GM23338 (cell line): ENCODE measurements at regions not wholly inside any gene's neighbourhood (a gene's known extent, or its start where the extent isn't known, plus 50 kb on each side); places are given as distances from the start of the nearest gene placed in this dataset.

Experiments
- ATAC-seq: fragments of 200-7000 bp; cut with Tn5 transposase; 3 replicates; pipeline ENCODE4 v1.9.1; 2020
- DNase-seq: peaks from one replicate; pipeline ENCODE4 v3.0.0-alpha.2; 2015; ENCODE audit warnings: low spot score
- H2AFZ ChIP-seq: fragments of 200-600 bp; sonication (generic); 2 replicates; pipeline ENCODE4 v1.8.0; 2016; ENCODE audit warnings: antibody characterized with exemption, mild to moderate bottlenecking, moderate library complexity
- H3F3A ChIP-seq: fragments of 200-600 bp; sonication (generic); replicated peaks from 2 replicates; pipeline ENCODE4 v1.8.0; 2017; ENCODE audit warnings: antibody characterized with exemption, mixed run types, low read depth
- H3K27ac ChIP-seq: fragments of 200-600 bp; sonication (generic); 2 replicates; pipeline ENCODE4 v1.6.1; 2016; ENCODE audit warnings: low read depth
- H3K27me3 ChIP-seq: fragments of 200-600 bp; sonication (generic); 2 replicates; pipeline ENCODE4 v1.8.0; 2016; ENCODE audit warnings: mild to moderate bottlenecking, mixed run types, moderate library complexity; ENCODE audit not compliant: insufficient read depth
- H3K36me3 ChIP-seq: fragments of 200-600 bp; sonication (generic); 2 replicates; pipeline ENCODE4 v1.8.0; 2016; ENCODE audit warnings: mild to moderate bottlenecking; ENCODE audit not compliant: insufficient read depth
- H3K4me1 ChIP-seq: fragments of 200-600 bp; sonication (generic); 2 replicates; pipeline ENCODE4 v1.8.0; 2016; ENCODE audit warnings: mild to moderate bottlenecking, moderate library complexity; ENCODE audit not compliant: insufficient read depth
- H3K4me2 ChIP-seq: fragments of 200-600 bp; sonication (generic); 2 replicates; pipeline ENCODE4 v1.7.1; 2017; ENCODE audit warnings: mixed run types
- H3K4me3 ChIP-seq: fragments of 200-600 bp; sonication (generic); 2 replicates; pipeline ENCODE4 v1.6.1; 2016; ENCODE audit warnings: mixed run types
- H3K79me2 ChIP-seq: fragments of 200-600 bp; sonication (generic); replicated peaks from 2 replicates; pipeline ENCODE4 v1.8.0; 2017; ENCODE audit warnings: mild to moderate bottlenecking; ENCODE audit not compliant: insufficient read depth
- H3K9me2 ChIP-seq: fragments of 200-600 bp; sonication (generic); 2 replicates; pipeline ENCODE4 v1.8.0; 2017; ENCODE audit not compliant: insufficient read depth
- H4K20me1 ChIP-seq: fragments of 200-600 bp; sonication (generic); replicated peaks from 2 replicates; pipeline ENCODE4 v1.8.0; 2017; ENCODE audit warnings: mild to moderate bottlenecking; ENCODE audit not compliant: insufficient read depth
- H3K27ac Mint-ChIP-seq: 2 replicates; pipeline ENCODE4 v1.8.0; 2020; ENCODE audit warnings: inconsistent platforms, mild to moderate bottlenecking, moderate library complexity, mixed read lengths
- H3K27me3 Mint-ChIP-seq: 3 replicates; pipeline ENCODE4 v1.8.0; 2022; ENCODE audit warnings: low read depth, mild to moderate bottlenecking, moderate library complexity, mixed read lengths, inconsistent platforms; ENCODE audit not compliant: insufficient read depth, poor library complexity
- H3K36me3 Mint-ChIP-seq: 3 replicates; pipeline ENCODE4 v1.8.0; 2021; ENCODE audit warnings: low read depth, mild to moderate bottlenecking, inconsistent platforms, moderate library complexity, mixed read lengths
- H3K4me1 Mint-ChIP-seq: 3 replicates; pipeline ENCODE4 v1.8.0; 2020; ENCODE audit warnings: mild to moderate bottlenecking, inconsistent platforms, mixed read lengths
- H3K4me3 Mint-ChIP-seq: 3 replicates; pipeline ENCODE4 v1.8.0; 2021; ENCODE audit warnings: moderate library complexity, mild to moderate bottlenecking, inconsistent platforms, mixed read lengths
- H3K9me3 Mint-ChIP-seq: 3 replicates; pipeline ENCODE4 v1.8.0; 2020; ENCODE audit warnings: moderate library complexity, mild to moderate bottlenecking, inconsistent platforms, mixed read lengths
- CREB1 ChIP-seq: fragments of 250-450 bp; sonication (Bioruptor Pico); IDR thresholded peaks from 2 replicates; pipeline ENCODE4 v1.5.0; 2020; ENCODE audit warnings: low read depth, mild to moderate bottlenecking, moderate library complexity
- ETS1 ChIP-seq: IDR thresholded peaks from 2 replicates; pipeline ENCODE4 v1.6.1; 2016; ENCODE audit warnings: antibody characterized with exemption
- EZH2 ChIP-seq: fragments of 200-600 bp; sonication (generic); IDR thresholded peaks from one replicate; pipeline ENCODE4 v1.8.0; 2017; ENCODE audit warnings: antibody characterized with exemption, mild to moderate bottlenecking, low read depth; ENCODE audit not compliant: unreplicated experiment
- EZH2phosphoT487 ChIP-seq: fragments of 200-600 bp; sonication (generic); IDR thresholded peaks from one replicate; pipeline ENCODE4 v1.8.1; 2018; ENCODE audit warnings: antibody characterized with exemption; ENCODE audit not compliant: unreplicated experiment
- JUNB ChIP-seq: IDR thresholded peaks from one replicate; pipeline ENCODE4 v1.6.1; 2016; ENCODE audit warnings: antibody characterized with exemption; ENCODE audit not compliant: unreplicated experiment
- NANOG ChIP-seq: IDR thresholded peaks from 2 replicates; pipeline ENCODE4 v1.6.1; 2016; ENCODE audit warnings: antibody characterized with exemption, borderline replicate concordance
- POLR2AphosphoS5 ChIP-seq: IDR thresholded peaks from 2 replicates; pipeline ENCODE4 v1.6.1; 2016; ENCODE audit warnings: antibody characterized with exemption, low read depth
- STAT1 ChIP-seq: IDR thresholded peaks from one replicate; pipeline ENCODE4 v1.6.1; 2016; ENCODE audit warnings: antibody characterized with exemption; ENCODE audit not compliant: unreplicated experiment
- ZNF114 ChIP-seq: fragments of 250-450 bp; sonication (Bioruptor Pico); IDR thresholded peaks from 2 replicates; pipeline ENCODE4 v1.5.0; 2020; ENCODE audit warnings: mild to moderate bottlenecking, moderate library complexity
- ZNF331 ChIP-seq: fragments of 250-450 bp; sonication (Bioruptor Pico); IDR thresholded peaks from 2 replicates; pipeline ENCODE4 v1.5.0; 2020; ENCODE audit warnings: low read depth, mild to moderate bottlenecking, moderate library complexity
- ZNF462 ChIP-seq: fragments of 250-450 bp; sonication (Bioruptor Pico); IDR thresholded peaks from 2 replicates; pipeline ENCODE4 v1.5.0; 2020; ENCODE audit warnings: mild to moderate bottlenecking, moderate library complexity
- TF ChIP-seq, protein P1 (sequence below): IDR thresholded peaks from one replicate; pipeline ENCODE4 v1.6.1; 2018; ENCODE audit warnings: antibody characterized with exemption; ENCODE audit not compliant: unreplicated experiment

- Mint-ChIP-seq H3K4me1 (peaks cover 3% of the 10 kb centered on the region; the same call in 2 of the 3 replicates), H3K4me3 (no peak overlapping the region), H3K36me3 (peaks cover 21% of the 10 kb centered on the region; the same call in 2 of the 3 replicates), H3K9me3 (peaks cover 16% of the 10 kb centered on the region), H3K27me3 (no peaks in the 10 kb centered on the region), H3K27ac (no peak overlapping the region)
- DNase-seq (no peak), ATAC-seq (no peak)
- H4K20me1 ChIP-seq: no peaks in the 10 kb centered on the region
- H3K4me3 ChIP-seq: no peak overlapping the region
- no peaks in the 10 kb centered on the region for H3F3A ChIP-seq
- no peak overlapping the region for H2AFZ ChIP-seq
- H3K79me2 ChIP-seq: no peaks in the 10 kb centered on the region
- no peak overlapping the region for H3K27ac ChIP-seq
- no peaks in the 10 kb centered on the region for H3K27me3 ChIP-seq
- 0 out of 2 replicates have a peak, but pooled peaks cover 1% of the 10 kb centered on the region for H3K9me2 ChIP-seq
- H3K4me1 ChIP-seq: no peaks in the 10 kb centered on the region
- no peak overlapping the region for H3K4me2 ChIP-seq
- no peaks in the 10 kb centered on the region for H3K36me3 ChIP-seq
- TF ChIP-seq, protein P1, sequence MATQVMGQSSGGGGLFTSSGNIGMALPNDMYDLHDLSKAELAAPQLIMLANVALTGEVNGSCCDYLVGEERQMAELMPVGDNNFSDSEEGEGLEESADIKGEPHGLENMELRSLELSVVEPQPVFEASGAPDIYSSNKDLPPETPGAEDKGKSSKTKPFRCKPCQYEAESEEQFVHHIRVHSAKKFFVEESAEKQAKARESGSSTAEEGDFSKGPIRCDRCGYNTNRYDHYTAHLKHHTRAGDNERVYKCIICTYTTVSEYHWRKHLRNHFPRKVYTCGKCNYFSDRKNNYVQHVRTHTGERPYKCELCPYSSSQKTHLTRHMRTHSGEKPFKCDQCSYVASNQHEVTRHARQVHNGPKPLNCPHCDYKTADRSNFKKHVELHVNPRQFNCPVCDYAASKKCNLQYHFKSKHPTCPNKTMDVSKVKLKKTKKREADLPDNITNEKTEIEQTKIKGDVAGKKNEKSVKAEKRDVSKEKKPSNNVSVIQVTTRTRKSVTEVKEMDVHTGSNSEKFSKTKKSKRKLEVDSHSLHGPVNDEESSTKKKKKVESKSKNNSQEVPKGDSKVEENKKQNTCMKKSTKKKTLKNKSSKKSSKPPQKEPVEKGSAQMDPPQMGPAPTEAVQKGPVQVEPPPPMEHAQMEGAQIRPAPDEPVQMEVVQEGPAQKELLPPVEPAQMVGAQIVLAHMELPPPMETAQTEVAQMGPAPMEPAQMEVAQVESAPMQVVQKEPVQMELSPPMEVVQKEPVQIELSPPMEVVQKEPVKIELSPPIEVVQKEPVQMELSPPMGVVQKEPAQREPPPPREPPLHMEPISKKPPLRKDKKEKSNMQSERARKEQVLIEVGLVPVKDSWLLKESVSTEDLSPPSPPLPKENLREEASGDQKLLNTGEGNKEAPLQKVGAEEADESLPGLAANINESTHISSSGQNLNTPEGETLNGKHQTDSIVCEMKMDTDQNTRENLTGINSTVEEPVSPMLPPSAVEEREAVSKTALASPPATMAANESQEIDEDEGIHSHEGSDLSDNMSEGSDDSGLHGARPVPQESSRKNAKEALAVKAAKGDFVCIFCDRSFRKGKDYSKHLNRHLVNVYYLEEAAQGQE: no peak
- TF ChIP-seq JUNB: no peak
- no peak for TF ChIP-seq POLR2AphosphoS5
- no peak for TF ChIP-seq ZNF114 (CRISPR knock-in tag)
- TF ChIP-seq NANOG: no peak
- no peak for TF ChIP-seq ZNF331 (CRISPR knock-in tag)
- no peak for TF ChIP-seq ETS1
- TF ChIP-seq EZH2: no peak
- TF ChIP-seq STAT1: no peak
- TF ChIP-seq EZH2phosphoT487: no peak
- TF ChIP-seq ZNF462 (CRISPR knock-in tag): no peak
- no peak for TF ChIP-seq CREB1
Measured at GRCh38 chr5:124044613-124045012, 532.6 kb downstream of the CSNK1G3 start.
